ENCODE measurements at regions not wholly inside any gene's neighbourhood (a gene's known extent, or its start where the extent isn't known, plus 50 kb on each side); places are given as distances from the start of the nearest gene placed in this dataset.

- no peak overlapping the region for H3K27ac ChIP-seq
- no peaks in the 10 kb centered on the region for H3K36me3 ChIP-seq
- H3K9me3 ChIP-seq, result no peaks in the 10 kb centered on the region
- TF ChIP-seq, protein P1, sequence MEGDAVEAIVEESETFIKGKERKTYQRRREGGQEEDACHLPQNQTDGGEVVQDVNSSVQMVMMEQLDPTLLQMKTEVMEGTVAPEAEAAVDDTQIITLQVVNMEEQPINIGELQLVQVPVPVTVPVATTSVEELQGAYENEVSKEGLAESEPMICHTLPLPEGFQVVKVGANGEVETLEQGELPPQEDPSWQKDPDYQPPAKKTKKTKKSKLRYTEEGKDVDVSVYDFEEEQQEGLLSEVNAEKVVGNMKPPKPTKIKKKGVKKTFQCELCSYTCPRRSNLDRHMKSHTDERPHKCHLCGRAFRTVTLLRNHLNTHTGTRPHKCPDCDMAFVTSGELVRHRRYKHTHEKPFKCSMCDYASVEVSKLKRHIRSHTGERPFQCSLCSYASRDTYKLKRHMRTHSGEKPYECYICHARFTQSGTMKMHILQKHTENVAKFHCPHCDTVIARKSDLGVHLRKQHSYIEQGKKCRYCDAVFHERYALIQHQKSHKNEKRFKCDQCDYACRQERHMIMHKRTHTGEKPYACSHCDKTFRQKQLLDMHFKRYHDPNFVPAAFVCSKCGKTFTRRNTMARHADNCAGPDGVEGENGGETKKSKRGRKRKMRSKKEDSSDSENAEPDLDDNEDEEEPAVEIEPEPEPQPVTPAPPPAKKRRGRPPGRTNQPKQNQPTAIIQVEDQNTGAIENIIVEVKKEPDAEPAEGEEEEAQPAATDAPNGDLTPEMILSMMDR (IDR thresholded peaks at IDR 0.05), result no peak
- DNase-seq, result no peak
- no peaks in the 10 kb centered on the region for H3K4me1 ChIP-seq
- no peak overlapping the region for H3K4me3 ChIP-seq
- H3K27me3 ChIP-seq, result no peaks in the 10 kb centered on the region
- intact Hi-C loops (cut with DNase I; ENCODE audit: low total_unique reads), result no loop called here
These were observed 101.7 kb downstream of the ZIC5 start for GRCh38 chr13:99869830-99870229.

GRCh38 chr13:99868767-99869166, 102.8 kb downstream of the ZIC5 start:
- no peaks in the 10 kb centered on the region for H3K9me3 ChIP-seq
- no peaks in the 10 kb centered on the region for H3K4me1 ChIP-seq
- TF ChIP-seq, protein P1 (IDR thresholded peaks at IDR 0.05), result no peak
- H3K27ac ChIP-seq, result no peak overlapping the region
- intact Hi-C loops (cut with DNase I; ENCODE audit: low total_unique reads), result no loop called here
- no peak overlapping the region for H3K4me3 ChIP-seq
- H3K36me3 ChIP-seq, result no peaks in the 10 kb centered on the region
- DNase-seq, result no peak
- no peaks in the 10 kb centered on the region for H3K27me3 ChIP-seq

DNA sequence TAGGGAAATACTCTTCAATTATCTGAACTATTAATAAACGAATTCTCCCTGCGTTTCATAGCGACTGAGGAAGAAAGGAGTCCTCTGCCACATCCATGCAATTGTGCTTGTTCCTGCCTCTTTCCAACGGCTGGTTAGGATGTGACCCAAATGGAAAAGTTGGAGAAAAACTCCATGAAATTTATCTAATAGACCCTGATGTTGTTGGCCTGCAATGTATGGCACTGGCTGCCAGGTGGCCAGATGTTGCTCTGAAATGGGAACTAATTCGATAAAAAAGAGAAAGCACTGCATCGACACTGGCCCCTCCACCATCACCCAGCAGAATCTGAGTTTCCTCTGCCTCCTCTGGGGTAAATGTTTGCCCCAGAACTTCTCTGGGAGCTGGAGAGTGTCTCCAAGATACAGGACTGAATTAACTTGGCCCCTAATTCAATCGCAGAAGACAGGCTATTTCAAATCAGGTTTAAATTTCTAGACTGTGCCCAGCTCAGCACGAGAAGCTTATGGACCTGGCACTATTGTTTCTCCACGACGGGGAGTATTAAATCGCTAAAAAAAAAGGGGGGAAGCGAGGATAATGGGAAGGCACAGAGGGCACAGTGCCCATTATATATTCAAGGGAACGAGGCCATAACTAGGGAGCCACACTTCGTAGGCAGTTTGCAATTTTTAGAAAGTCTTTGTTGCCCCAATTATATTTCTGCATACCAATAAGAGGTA, 103.9 kb downstream of the ZIC5 start:
- intact Hi-C loops (cut with DNase I; ENCODE audit: low total_unique reads), result no loop called here
- no peaks in the 10 kb centered on the region for H3K36me3 ChIP-seq
- H3K27ac ChIP-seq, result no peak overlapping the region
- no peak overlapping the region for H3K4me3 ChIP-seq
- no peaks in the 10 kb centered on the region for H3K4me1 ChIP-seq
- TF ChIP-seq, protein P1 (IDR thresholded peaks at IDR 0.05), result no peak
- DNase-seq, result no peak
- no peaks in the 10 kb centered on the region for H3K9me3 ChIP-seq
- H3K27me3 ChIP-seq, result no peaks in the 10 kb centered on the region

- intact Hi-C loops (cut with DNase I; ENCODE audit: low total_unique reads), result no loop called here
These were observed 104.8 kb downstream of the ZIC5 start for GRCh38 chr13:99866781-99867180.

DNA sequence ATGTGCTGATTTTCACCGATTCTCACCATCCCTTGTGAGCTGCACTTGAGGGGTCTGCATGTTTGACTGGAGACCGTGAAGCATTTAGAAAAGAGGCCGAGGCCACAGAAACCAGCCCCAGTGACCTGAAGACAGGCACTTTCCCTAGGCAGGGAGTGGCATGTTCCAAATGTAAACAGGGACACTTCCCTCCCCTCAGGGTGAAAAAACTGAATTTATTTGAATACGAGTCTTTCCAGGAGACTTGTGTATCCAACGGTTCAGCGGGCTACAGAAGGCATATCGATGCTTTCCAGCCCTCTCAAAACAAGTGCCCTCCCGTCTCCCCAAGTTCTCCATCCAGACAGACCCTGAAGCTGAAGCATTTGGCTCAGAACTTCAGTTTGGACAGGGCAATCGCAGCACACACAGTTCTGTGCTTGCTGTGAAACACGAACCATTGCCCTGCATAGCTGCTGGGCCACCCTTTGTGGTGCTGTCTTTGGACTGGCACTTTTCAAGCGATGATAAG, 106.1 kb downstream of the ZIC5 start:
- no peaks in the 10 kb centered on the region for H3K4me1 ChIP-seq
- no peak overlapping the region for H3K4me3 ChIP-seq
- H3K27ac ChIP-seq, result no peak overlapping the region
- TF ChIP-seq, protein P1 (IDR thresholded peaks at IDR 0.05), result no peak
- no peak for DNase-seq
- H3K36me3 ChIP-seq, result no peaks in the 10 kb centered on the region
- intact Hi-C loops (cut with DNase I; ENCODE audit: low total_unique reads), result no loop called here
- H3K9me3 ChIP-seq, result no peaks in the 10 kb centered on the region
- H3K27me3 ChIP-seq, result no peaks in the 10 kb centered on the region

More at GRCh38 chr13:99866781-99867180, 104.8 kb downstream of the ZIC5 start:
- H3K27me3 ChIP-seq, result no peaks in the 10 kb centered on the region
- no peaks in the 10 kb centered on the region for H3K36me3 ChIP-seq
- H3K4me1 ChIP-seq, result no peaks in the 10 kb centered on the region
- H3K4me3 ChIP-seq, result no peak overlapping the region
- TF ChIP-seq, protein P1 (IDR thresholded peaks at IDR 0.05), result no peak
- H3K27ac ChIP-seq, result no peak overlapping the region
- H3K9me3 ChIP-seq, result no peaks in the 10 kb centered on the region
- no peak for DNase-seq
